C4-2B (cell line): ENCODE measurements at regions not wholly inside any gene's neighbourhood (a gene's known extent, or its start where the extent isn't known, plus 50 kb on each side); places are given as distances from the start of the nearest gene placed in this dataset.

Experiments
- ZFX ChIP-seq: fragments of 450-650 bp; IDR thresholded peaks from 2 replicates; pipeline ENCODE4 v1.6.1; 2017
- TF ChIP-seq, protein P1 (sequence below): fragments of 450-650 bp; conservative IDR thresholded peaks from 2 replicates; pipeline ENCODE4 v1.5.1; 2017; ENCODE audit warnings: mild to moderate bottlenecking

DNA sequence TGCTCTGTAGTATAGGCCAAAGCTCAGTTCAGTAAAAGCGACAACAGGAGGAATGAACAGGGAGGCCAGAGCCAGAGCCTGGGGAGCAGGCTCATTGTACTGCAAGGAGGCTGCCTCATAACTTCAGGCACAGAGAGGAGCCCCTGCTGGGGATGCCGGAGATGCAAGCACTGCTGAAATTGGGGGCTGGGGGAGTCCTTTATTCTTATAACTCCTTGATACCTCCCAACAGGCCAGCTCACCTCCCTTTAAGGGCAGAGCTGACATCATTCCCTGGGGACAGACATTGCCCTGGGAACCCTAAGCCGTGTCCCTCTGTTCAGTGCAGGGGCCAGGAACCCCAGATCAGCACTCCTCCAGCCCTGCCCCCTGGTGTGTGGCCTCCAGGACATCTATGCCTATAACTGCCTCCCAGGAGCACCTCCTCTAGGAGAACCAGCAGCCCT is 83.8 kb upstream of the MRPS22 start:
- TF ChIP-seq, protein P1, sequence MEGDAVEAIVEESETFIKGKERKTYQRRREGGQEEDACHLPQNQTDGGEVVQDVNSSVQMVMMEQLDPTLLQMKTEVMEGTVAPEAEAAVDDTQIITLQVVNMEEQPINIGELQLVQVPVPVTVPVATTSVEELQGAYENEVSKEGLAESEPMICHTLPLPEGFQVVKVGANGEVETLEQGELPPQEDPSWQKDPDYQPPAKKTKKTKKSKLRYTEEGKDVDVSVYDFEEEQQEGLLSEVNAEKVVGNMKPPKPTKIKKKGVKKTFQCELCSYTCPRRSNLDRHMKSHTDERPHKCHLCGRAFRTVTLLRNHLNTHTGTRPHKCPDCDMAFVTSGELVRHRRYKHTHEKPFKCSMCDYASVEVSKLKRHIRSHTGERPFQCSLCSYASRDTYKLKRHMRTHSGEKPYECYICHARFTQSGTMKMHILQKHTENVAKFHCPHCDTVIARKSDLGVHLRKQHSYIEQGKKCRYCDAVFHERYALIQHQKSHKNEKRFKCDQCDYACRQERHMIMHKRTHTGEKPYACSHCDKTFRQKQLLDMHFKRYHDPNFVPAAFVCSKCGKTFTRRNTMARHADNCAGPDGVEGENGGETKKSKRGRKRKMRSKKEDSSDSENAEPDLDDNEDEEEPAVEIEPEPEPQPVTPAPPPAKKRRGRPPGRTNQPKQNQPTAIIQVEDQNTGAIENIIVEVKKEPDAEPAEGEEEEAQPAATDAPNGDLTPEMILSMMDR, result no peak
- no peak for TF ChIP-seq ZFX
